HUES6 (cell line): ENCODE measurements at regions not wholly inside any gene's neighbourhood (a gene's known extent, or its start where the extent isn't known, plus 50 kb on each side); places are given as distances from the start of the nearest gene placed in this dataset.

Source experiments
- H3K27ac ChIP-seq: 2 replicates; pipeline ENCODE4 v1.7.0; 2013; ENCODE audit warnings: low read depth, mild to moderate bottlenecking, low read length, inconsistent platforms
- H3K27me3 ChIP-seq: 2 replicates; pipeline ENCODE4 v1.6.1; 2013; ENCODE audit warnings: low read length; ENCODE audit not compliant: control insufficient read depth, insufficient read depth
- H3K36me3 ChIP-seq: 2 replicates; pipeline ENCODE4 v1.6.1; 2013; ENCODE audit warnings: low read length; ENCODE audit not compliant: control insufficient read depth, insufficient read depth
- H3K4me1 ChIP-seq: 2 replicates; pipeline ENCODE4 v1.6.1; 2013; ENCODE audit warnings: low read length; ENCODE audit not compliant: control insufficient read depth, insufficient read depth
- H3K4me3 ChIP-seq: 2 replicates; pipeline ENCODE4 v1.5.1; 2013; ENCODE audit warnings: low read depth, low read length
- H3K9ac ChIP-seq: one replicate; pipeline ENCODE4 v1.6.1; 2013; ENCODE audit warnings: mild to moderate bottlenecking, low read length
- H3K9me3 ChIP-seq: 2 replicates; pipeline ENCODE4 v1.6.1; 2013; ENCODE audit warnings: low read depth, low read length; ENCODE audit not compliant: control insufficient read depth, insufficient read depth

DNA sequence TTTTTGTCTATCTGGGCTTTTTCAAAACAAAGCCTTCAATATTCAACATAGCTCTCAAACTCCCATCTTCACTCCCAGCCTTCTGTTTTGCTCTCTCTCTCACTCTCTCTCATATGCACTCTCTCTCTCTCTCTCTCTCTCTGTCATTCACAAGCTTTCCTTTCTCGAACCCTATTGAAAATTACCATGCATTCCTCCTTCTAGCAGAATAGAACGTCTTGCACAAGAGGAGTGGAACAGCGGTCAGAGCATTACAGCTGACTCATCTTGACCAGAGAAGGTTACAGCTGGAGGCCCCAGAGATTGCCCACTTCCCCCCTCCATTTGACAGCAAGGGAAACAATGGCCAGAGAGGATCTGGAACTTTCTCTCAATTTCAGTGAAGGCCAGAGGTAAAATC lies 51.0 kb upstream of the LIFR start:
- Histone ChIP-seq H3K4me3 (no peak overlapping the region), H3K9me3 (no peaks in the 10 kb centered on the region), H3K4me1 (peaks cover 17% of the 10 kb centered on the region; the same call in 1 of the 2 replicates), H3K36me3 (no peaks in the 10 kb centered on the region), H3K9ac (no peak overlapping the region), H3K27ac (no peak overlapping the region), H3K27me3 (no peaks in the 10 kb centered on the region)

DNA sequence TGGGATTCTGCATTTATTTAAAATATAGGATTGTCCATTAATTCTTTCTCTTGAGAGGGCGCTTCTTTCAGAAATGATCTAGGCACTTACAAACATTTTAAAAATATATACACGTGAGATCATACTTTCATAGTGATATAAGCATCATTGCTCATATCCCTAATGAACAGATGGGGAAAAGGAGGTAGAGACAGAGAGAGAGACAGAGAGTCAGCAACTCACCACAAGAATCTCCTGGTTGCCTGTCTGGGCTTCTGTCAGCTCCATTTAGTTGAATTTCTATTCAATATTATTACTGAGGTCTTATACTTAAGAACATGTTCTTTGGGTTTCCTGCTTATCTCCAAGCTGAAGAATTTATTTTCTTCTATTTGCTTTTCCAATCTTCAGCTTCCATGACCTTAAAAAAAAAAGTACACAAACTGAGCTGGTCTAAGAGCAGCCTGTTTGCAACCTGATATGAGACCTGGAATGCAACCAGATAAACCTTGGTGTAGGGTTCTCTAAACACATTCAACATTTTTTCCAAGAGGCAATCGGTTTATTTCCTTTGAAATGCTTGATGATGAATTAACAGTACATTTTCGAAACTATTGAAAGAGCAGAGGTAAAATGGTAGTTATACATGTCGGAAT lies 51.6 kb upstream of the LIFR start:
- no peaks in the 10 kb centered on the region for H3K9me3 ChIP-seq
- H3K9ac ChIP-seq = no peak overlapping the region
- no peak overlapping the region for H3K4me3 ChIP-seq
- no peaks in the 10 kb centered on the region for H3K27me3 ChIP-seq
- H3K4me1 ChIP-seq = peaks cover 11% of the 10 kb centered on the region; the same call in 1 of the 2 replicates
- H3K36me3 ChIP-seq = no peaks in the 10 kb centered on the region
- no peak overlapping the region for H3K27ac ChIP-seq

DNA sequence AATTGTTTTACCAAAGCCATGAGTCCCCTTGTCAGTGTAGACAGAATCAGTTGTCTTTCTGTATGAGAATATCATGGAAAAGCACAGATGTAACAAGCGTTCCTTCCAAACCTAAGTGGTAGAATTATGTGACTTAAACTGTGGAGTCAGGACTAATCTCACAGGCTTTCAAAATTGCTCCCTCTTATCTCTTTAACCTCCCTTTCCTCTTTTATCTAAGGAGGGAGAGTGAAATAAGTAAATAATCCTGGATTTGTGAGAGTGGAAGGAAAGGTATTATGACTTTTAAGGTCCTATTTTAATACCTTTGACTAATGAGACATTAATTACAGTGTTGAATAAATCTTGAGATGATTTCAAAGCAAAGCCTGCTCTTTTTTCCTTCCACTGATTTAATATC lies 52.4 kb upstream of the LIFR start:
- H3K9ac ChIP-seq = no peak overlapping the region
- peaks cover 10% of the 10 kb centered on the region; the same call in 1 of the 2 replicates for H3K4me1 ChIP-seq
- no peaks in the 10 kb centered on the region for H3K9me3 ChIP-seq
- no peaks in the 10 kb centered on the region for H3K36me3 ChIP-seq
- H3K4me3 ChIP-seq = no peak overlapping the region
- no peaks in the 10 kb centered on the region for H3K27me3 ChIP-seq
- H3K27ac ChIP-seq = no peak overlapping the region; the same call in 1 of the 2 replicates

DNA sequence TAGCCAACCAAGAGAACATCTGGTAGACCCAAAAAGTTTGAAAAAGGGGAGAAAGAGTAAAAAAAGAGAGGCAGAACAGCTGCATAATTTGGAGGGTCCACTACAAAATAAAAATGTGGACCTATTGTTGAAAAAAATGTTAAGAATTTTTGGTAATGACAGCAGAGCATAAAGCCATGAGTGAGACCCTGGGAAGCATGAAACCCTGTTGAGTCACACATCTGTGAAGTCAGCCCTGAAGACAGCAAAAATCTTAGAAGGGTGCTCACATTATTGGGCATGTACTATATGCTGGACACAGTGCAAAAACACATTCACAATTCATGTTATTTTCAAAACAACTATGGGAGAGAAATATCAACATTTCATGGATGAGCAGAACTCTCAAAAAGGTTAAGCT lies 56.4 kb upstream of the LIFR start:
- Histone ChIP-seq H3K4me1 (peaks cover 9% of the 10 kb centered on the region), H3K36me3 (no peaks in the 10 kb centered on the region), H3K4me3 (no peak overlapping the region), H3K27ac (no peak overlapping the region), H3K9me3 (no peaks in the 10 kb centered on the region), H3K27me3 (no peaks in the 10 kb centered on the region), H3K9ac (no peak overlapping the region)

DNA sequence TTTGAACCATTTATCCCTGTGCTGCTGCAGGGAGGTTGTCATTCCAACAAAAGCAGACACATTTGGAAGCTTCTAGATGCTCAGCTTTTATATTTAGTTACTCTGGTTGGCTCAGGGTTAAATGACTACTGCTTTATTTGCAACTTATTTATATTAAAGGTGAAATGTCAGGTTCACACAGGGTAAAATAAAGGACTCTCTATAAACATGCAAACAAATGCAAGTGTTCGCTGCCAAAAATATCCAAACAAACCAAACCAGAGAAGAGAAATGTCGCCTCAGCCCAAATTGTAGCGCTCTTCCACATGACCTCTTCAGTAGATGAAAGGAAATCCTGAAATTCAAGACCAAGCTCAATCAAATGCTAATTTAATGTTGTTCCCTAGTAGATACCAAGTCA lies 57.0 kb upstream of the LIFR start:
- no peak overlapping the region for H3K9ac ChIP-seq
- no peaks in the 10 kb centered on the region for H3K27me3 ChIP-seq
- no peaks in the 10 kb centered on the region for H3K9me3 ChIP-seq
- H3K4me3 ChIP-seq = no peak overlapping the region
- H3K27ac ChIP-seq = no peak overlapping the region
- peaks cover 7% of the 10 kb centered on the region for H3K4me1 ChIP-seq
- H3K36me3 ChIP-seq = no peaks in the 10 kb centered on the region

DNA sequence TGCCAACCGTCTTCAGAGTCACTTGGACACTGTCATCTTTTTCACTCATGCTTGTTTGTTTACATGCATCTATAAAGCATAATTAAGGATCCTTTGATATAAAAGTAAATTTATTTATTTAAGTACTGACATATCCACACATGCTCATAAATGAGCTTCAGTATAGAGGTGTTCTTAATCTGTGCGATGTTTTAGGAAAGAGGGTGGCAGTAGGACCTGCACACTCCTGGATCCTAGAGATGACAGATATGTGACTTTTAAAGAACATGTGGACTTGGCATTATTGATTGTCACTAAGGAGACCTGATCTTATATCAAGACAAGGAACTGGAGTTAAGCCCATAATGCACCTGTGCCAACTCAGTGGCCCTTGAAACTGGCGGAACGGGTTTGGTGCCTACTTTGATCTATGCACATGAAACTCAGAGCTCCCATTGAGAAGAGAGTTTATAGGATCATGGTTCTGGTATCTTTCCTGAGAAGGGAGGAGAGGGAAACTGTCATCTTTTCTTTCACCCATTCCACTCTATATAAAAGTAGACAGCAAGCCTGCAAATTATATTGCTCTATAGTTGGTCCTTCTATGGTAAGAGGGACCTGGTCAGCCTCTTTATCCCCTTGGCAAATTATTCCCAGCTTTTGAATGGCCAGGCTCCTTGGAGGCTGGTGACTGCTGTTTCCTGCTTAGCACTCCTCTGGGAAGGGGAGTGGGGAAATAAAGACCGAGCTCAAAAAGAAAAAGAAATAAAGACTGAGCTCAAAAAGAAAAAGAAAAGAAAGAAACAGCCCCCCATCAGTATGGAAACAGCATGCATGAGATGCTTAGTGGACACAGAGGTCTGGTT lies 57.8 kb upstream of the LIFR start:
- H3K36me3 ChIP-seq = no peaks in the 10 kb centered on the region
- H3K27ac ChIP-seq = no peak overlapping the region; the same call in 1 of the 2 replicates
- H3K4me1 ChIP-seq = peaks cover 7% of the 10 kb centered on the region
- H3K4me3 ChIP-seq = no peak overlapping the region
- no peaks in the 10 kb centered on the region for H3K9me3 ChIP-seq
- no peak overlapping the region for H3K9ac ChIP-seq
- H3K27me3 ChIP-seq = no peaks in the 10 kb centered on the region

DNA sequence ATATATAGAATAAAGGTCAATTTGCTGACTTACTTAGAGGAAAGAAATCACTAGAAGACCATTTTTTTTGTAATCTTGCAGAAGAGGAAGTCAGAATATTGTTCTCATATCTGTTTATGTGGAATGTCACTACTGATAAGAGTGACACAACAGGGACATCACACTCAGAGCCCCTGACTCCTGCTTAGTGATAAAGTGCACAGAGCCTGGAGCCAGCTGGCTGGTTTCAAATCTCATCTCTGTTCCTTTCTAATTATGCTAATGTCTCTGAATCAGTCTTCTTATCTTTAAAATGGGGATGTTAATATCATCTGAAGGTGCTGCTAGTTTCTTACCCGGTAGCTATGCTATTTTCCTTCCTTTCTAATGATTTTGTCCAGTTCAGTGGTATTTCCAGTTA lies 58.6 kb upstream of the LIFR start:
- H3K27me3 ChIP-seq = no peaks in the 10 kb centered on the region
- H3K4me1 ChIP-seq = peaks cover 7% of the 10 kb centered on the region; the same call in 1 of the 2 replicates
- H3K36me3 ChIP-seq = no peaks in the 10 kb centered on the region
- no peak overlapping the region for H3K27ac ChIP-seq
- no peak overlapping the region for H3K9ac ChIP-seq
- no peak overlapping the region for H3K4me3 ChIP-seq
- H3K9me3 ChIP-seq = peaks cover 4% of the 10 kb centered on the region; the same call in 1 of the 2 replicates

DNA sequence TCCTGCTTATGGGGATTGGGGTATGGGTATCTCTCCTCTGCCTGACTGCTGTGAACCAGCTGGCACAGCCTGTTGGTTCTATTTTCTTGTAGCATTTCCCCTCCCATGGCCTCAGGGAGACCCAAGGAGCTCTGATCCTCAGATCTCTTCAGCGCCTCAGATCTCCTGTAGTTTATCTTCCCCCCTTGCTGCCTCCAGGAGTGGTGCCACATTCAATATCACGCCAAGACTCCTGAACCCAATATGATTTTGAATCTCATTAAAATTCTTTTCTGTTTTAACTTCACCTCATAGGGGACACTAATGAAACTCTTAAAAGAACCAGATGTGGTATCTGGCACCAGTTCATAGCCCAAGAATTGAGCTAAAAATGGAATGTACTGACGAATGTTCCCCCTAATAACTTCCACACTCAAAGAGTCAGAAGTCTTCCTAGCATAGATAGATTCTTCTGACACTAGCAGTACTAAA lies 59.6 kb upstream of the LIFR start:
- Histone ChIP-seq H3K27ac (no peak overlapping the region), H3K9me3 (peaks cover 4% of the 10 kb centered on the region; the same call in 1 of the 2 replicates), H3K36me3 (no peaks in the 10 kb centered on the region), H3K4me3 (no peak overlapping the region), H3K27me3 (no peaks in the 10 kb centered on the region), H3K4me1 (peaks cover 7% of the 10 kb centered on the region; the same call in 1 of the 2 replicates), H3K9ac (no peak overlapping the region)

DNA sequence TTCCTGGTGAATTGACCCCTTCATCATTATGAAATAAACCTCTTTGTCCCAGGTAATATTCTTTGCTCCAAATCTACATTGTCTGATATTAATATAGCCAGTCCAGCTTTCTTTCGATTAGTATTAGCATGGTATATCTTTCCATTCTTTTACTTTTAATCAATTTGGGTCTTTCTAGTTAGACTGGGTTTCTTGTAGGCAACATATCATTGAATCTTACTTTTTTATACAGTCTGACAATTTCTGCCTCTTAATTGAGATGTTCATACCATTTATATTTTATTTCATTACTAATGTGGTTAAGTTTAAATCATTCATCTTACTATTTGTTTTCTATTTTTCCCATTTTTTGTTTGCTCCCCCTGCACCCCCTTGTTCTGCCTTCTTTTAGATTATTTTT lies 61.7 kb upstream of the LIFR start:
- Histone ChIP-seq H3K36me3 (no peaks in the 10 kb centered on the region), H3K27ac (no peak overlapping the region), H3K27me3 (no peaks in the 10 kb centered on the region), H3K4me3 (no peak overlapping the region), H3K9ac (no peak overlapping the region), H3K9me3 (peaks cover 4% of the 10 kb centered on the region; the same call in 1 of the 2 replicates), H3K4me1 (peaks cover 7% of the 10 kb centered on the region; the same call in 1 of the 2 replicates)

DNA sequence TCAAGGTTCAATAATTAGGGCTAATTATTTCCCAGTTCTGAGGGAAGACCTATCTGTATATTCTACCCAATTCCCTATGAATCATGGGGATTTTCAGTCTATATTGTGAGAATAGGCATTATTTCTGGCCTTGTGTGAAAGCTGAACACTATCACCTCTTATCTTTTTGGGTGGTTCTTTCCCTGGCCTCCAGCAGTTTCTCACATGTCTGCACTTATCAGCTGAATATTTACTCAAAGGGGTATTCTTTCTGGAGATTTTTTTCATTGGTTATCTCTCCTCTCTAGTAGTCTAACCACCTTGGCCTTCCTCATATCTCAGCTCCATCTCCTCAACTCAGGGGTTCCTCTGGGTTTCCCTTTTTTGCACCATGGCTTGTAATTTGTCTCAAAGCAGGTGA lies 64.9 kb upstream of the LIFR start:
- Histone ChIP-seq H3K9ac (no peak overlapping the region), H3K9me3 (peaks cover 4% of the 10 kb centered on the region; the same call in 1 of the 2 replicates), H3K4me3 (no peak overlapping the region), H3K4me1 (no peaks in the 10 kb centered on the region), H3K36me3 (no peaks in the 10 kb centered on the region), H3K27ac (no peak overlapping the region), H3K27me3 (no peaks in the 10 kb centered on the region)

DNA sequence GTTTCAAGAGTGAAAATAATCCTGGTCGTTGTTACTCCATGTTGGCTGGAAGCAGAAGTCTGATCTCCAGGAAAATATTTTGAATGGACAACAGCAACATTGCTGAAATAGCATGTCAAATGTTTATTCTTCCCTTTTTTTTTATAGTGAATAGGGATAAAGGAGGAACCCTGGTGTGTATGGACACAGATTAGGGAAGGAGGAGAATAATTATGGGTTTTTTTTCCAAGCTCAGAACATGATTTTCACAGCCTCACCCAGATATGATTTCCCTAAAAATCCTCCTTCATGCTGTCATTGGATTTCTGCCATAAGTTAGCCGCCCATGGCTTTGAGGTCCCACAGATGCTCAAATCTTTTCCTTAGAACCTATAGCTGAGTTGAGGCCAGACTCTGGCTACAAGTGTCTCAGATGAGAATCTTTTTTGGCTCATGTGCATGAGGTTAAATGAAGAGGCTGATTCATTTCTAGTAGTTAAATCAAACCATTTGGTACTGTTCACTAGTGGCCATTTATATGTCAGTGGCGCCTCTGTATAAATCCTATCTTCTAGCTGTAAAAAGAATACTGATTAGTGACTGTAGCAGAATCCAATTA lies 65.5 kb upstream of the LIFR start:
- H3K27ac ChIP-seq = no peak overlapping the region
- H3K27me3 ChIP-seq = no peaks in the 10 kb centered on the region
- H3K36me3 ChIP-seq = no peaks in the 10 kb centered on the region
- no peaks in the 10 kb centered on the region for H3K4me1 ChIP-seq
- no peak overlapping the region for H3K9ac ChIP-seq
- H3K9me3 ChIP-seq = peaks cover 4% of the 10 kb centered on the region; the same call in 1 of the 2 replicates
- H3K4me3 ChIP-seq = no peak overlapping the region
